ENCODE measurements at regions not wholly inside any gene's neighbourhood (a gene's known extent, or its start where the extent isn't known, plus 50 kb on each side); places are given as distances from the start of the nearest gene placed in this dataset.

GRCh38 chr16:79911660-79912059, 311.1 kb upstream of the MAF start:
- no peak overlapping the region for H3K9ac ChIP-seq (ENCODE audit: low read length)

GRCh38 chr16:79909571-79909970, 309.0 kb upstream of the MAF start:
- H3K27me3 ChIP-seq (ENCODE audit: control insufficient read depth in 1 of 2, insufficient read depth in 2 of 2, low read length in 2 of 2): no peaks in the 10 kb centered on the region
- H3K36me3 ChIP-seq (ENCODE audit: insufficient read depth, low read length): no peaks in the 10 kb centered on the region
- no peak overlapping the region for H3K4me3 ChIP-seq (ENCODE audit: low read depth in 1 of 2, low read length in 2 of 2)
- no peaks in the 10 kb centered on the region for H3K4me1 ChIP-seq (ENCODE audit: insufficient read depth, low read length)
- H3K9me3 ChIP-seq (ENCODE audit: low read length): no peaks in the 10 kb centered on the region
- H3K27ac ChIP-seq (ENCODE audit: low read depth, low read length): no peak overlapping the region
- no peak overlapping the region for H3K9ac ChIP-seq (ENCODE audit: low read length)

More at GRCh38 chr16:79911660-79912059, 311.1 kb upstream of the MAF start:
- Histone ChIP-seq H3K4me3 (ENCODE audit: low read depth in 1 of 2, low read length in 2 of 2) (no peak overlapping the region), H3K9me3 (ENCODE audit: low read length) (no peaks in the 10 kb centered on the region), H3K36me3 (ENCODE audit: insufficient read depth, low read length) (no peaks in the 10 kb centered on the region), H3K4me1 (ENCODE audit: insufficient read depth, low read length) (no peaks in the 10 kb centered on the region), H3K27me3 (ENCODE audit: control insufficient read depth in 1 of 2, insufficient read depth in 2 of 2, low read length in 2 of 2) (no peaks in the 10 kb centered on the region), H3K27ac (ENCODE audit: low read depth, low read length) (no peak overlapping the region)

GRCh38 chr16:79903471-79903870, 302.9 kb upstream of the MAF start:
- H3K4me1 ChIP-seq (ENCODE audit: insufficient read depth, low read length): no peaks in the 10 kb centered on the region

GRCh38 chr16:79902351-79902750, 301.8 kb upstream of the MAF start:
- Histone ChIP-seq H3K4me3 (ENCODE audit: low read depth in 1 of 2, low read length in 2 of 2) (no peak overlapping the region), H3K27ac (ENCODE audit: low read depth, low read length) (no peak overlapping the region), H3K9me3 (ENCODE audit: low read length) (no peaks in the 10 kb centered on the region), H3K36me3 (ENCODE audit: insufficient read depth, low read length) (no peaks in the 10 kb centered on the region), H3K27me3 (ENCODE audit: control insufficient read depth in 1 of 2, insufficient read depth in 2 of 2, low read length in 2 of 2) (no peaks in the 10 kb centered on the region), H3K4me1 (ENCODE audit: insufficient read depth, low read length) (no peaks in the 10 kb centered on the region), H3K9ac (ENCODE audit: low read length) (no peak overlapping the region)

More at GRCh38 chr16:79903471-79903870, 302.9 kb upstream of the MAF start:
- Histone ChIP-seq H3K27ac (ENCODE audit: low read depth, low read length) (no peak overlapping the region), H3K36me3 (ENCODE audit: insufficient read depth, low read length) (no peaks in the 10 kb centered on the region), H3K9ac (ENCODE audit: low read length) (no peak overlapping the region), H3K4me3 (ENCODE audit: low read depth in 1 of 2, low read length in 2 of 2) (no peak overlapping the region), H3K27me3 (ENCODE audit: control insufficient read depth in 1 of 2, insufficient read depth in 2 of 2, low read length in 2 of 2) (no peaks in the 10 kb centered on the region), H3K9me3 (ENCODE audit: low read length) (no peaks in the 10 kb centered on the region)

GRCh38 chr16:79901522-79901921, 301.0 kb upstream of the MAF start:
- Histone ChIP-seq H3K4me1 (ENCODE audit: insufficient read depth, low read length) (no peaks in the 10 kb centered on the region), H3K4me3 (ENCODE audit: low read depth in 1 of 2, low read length in 2 of 2) (no peak overlapping the region), H3K36me3 (ENCODE audit: insufficient read depth, low read length) (no peaks in the 10 kb centered on the region), H3K9ac (ENCODE audit: low read length) (no peak overlapping the region), H3K27me3 (ENCODE audit: control insufficient read depth in 1 of 2, insufficient read depth in 2 of 2, low read length in 2 of 2) (no peaks in the 10 kb centered on the region), H3K27ac (ENCODE audit: low read depth, low read length) (no peak overlapping the region), H3K9me3 (ENCODE audit: low read length) (no peaks in the 10 kb centered on the region)

GRCh38 chr16:79899716-79900115, 299.2 kb upstream of the MAF start:
- H3K36me3 ChIP-seq (ENCODE audit: insufficient read depth, low read length): no peaks in the 10 kb centered on the region
- H3K4me1 ChIP-seq (ENCODE audit: insufficient read depth, low read length): no peaks in the 10 kb centered on the region
- no peak overlapping the region for H3K9ac ChIP-seq (ENCODE audit: low read length)
- no peaks in the 10 kb centered on the region for H3K9me3 ChIP-seq (ENCODE audit: low read length)
- no peak overlapping the region for H3K4me3 ChIP-seq (ENCODE audit: low read depth in 1 of 2, low read length in 2 of 2)
- H3K27ac ChIP-seq (ENCODE audit: low read depth, low read length): no peak overlapping the region
- H3K27me3 ChIP-seq (ENCODE audit: control insufficient read depth in 1 of 2, insufficient read depth in 2 of 2, low read length in 2 of 2): no peaks in the 10 kb centered on the region

GRCh38 chr16:79899316-79899715, 298.8 kb upstream of the MAF start:
- H3K4me1 ChIP-seq (ENCODE audit: insufficient read depth, low read length): no peaks in the 10 kb centered on the region
- no peaks in the 10 kb centered on the region for H3K27me3 ChIP-seq (ENCODE audit: control insufficient read depth in 1 of 2, insufficient read depth in 2 of 2, low read length in 2 of 2)
- no peaks in the 10 kb centered on the region for H3K9me3 ChIP-seq (ENCODE audit: low read length)
- no peak overlapping the region for H3K27ac ChIP-seq (ENCODE audit: low read depth, low read length)
- no peak overlapping the region for H3K4me3 ChIP-seq (ENCODE audit: low read depth in 1 of 2, low read length in 2 of 2)
- H3K36me3 ChIP-seq (ENCODE audit: insufficient read depth, low read length): no peaks in the 10 kb centered on the region
- H3K9ac ChIP-seq (ENCODE audit: low read length): no peak overlapping the region

GRCh38 chr16:79898703-79899102, 298.2 kb upstream of the MAF start:
- H3K9me3 ChIP-seq (ENCODE audit: low read length): no peaks in the 10 kb centered on the region
- no peaks in the 10 kb centered on the region for H3K36me3 ChIP-seq (ENCODE audit: insufficient read depth, low read length)
- H3K4me1 ChIP-seq (ENCODE audit: insufficient read depth, low read length): no peaks in the 10 kb centered on the region
- H3K27ac ChIP-seq (ENCODE audit: low read depth, low read length): no peak overlapping the region
- H3K9ac ChIP-seq (ENCODE audit: low read length): no peak overlapping the region
- no peaks in the 10 kb centered on the region for H3K27me3 ChIP-seq (ENCODE audit: control insufficient read depth in 1 of 2, insufficient read depth in 2 of 2, low read length in 2 of 2)
- no peak overlapping the region for H3K4me3 ChIP-seq (ENCODE audit: low read depth in 1 of 2, low read length in 2 of 2)

- Histone ChIP-seq H3K4me3 (ENCODE audit: low read depth in 1 of 2, low read length in 2 of 2) (no peak overlapping the region), H3K36me3 (ENCODE audit: insufficient read depth, low read length) (no peaks in the 10 kb centered on the region), H3K4me1 (ENCODE audit: insufficient read depth, low read length) (no peaks in the 10 kb centered on the region), H3K9me3 (ENCODE audit: low read length) (no peaks in the 10 kb centered on the region), H3K27me3 (ENCODE audit: control insufficient read depth in 1 of 2, insufficient read depth in 2 of 2, low read length in 2 of 2) (no peaks in the 10 kb centered on the region), H3K27ac (ENCODE audit: low read depth, low read length) (no peak overlapping the region), H3K9ac (ENCODE audit: low read length) (no peak overlapping the region)
Measured at GRCh38 chr16:79897453-79898146, 297.1 kb upstream of the MAF start.

GRCh38 chr16:79897104-79897452, 296.5 kb upstream of the MAF start:
- H3K9ac ChIP-seq (ENCODE audit: low read length): no peak overlapping the region
- no peaks in the 10 kb centered on the region for H3K9me3 ChIP-seq (ENCODE audit: low read length)
- no peaks in the 10 kb centered on the region for H3K4me1 ChIP-seq (ENCODE audit: insufficient read depth, low read length)
- no peaks in the 10 kb centered on the region for H3K36me3 ChIP-seq (ENCODE audit: insufficient read depth, low read length)
- no peaks in the 10 kb centered on the region for H3K27me3 ChIP-seq (ENCODE audit: control insufficient read depth in 1 of 2, insufficient read depth in 2 of 2, low read length in 2 of 2)
- no peak overlapping the region for H3K4me3 ChIP-seq (ENCODE audit: low read depth in 1 of 2, low read length in 2 of 2)
- H3K27ac ChIP-seq (ENCODE audit: low read depth, low read length): no peak overlapping the region

- Histone ChIP-seq H3K9ac (ENCODE audit: low read length) (no peak overlapping the region), H3K4me1 (ENCODE audit: insufficient read depth, low read length) (no peaks in the 10 kb centered on the region), H3K27ac (ENCODE audit: low read depth, low read length) (no peak overlapping the region), H3K36me3 (ENCODE audit: insufficient read depth, low read length) (no peaks in the 10 kb centered on the region), H3K27me3 (ENCODE audit: control insufficient read depth in 1 of 2, insufficient read depth in 2 of 2, low read length in 2 of 2) (no peaks in the 10 kb centered on the region), H3K4me3 (ENCODE audit: low read depth in 1 of 2, low read length in 2 of 2) (no peak overlapping the region), H3K9me3 (ENCODE audit: low read length) (no peaks in the 10 kb centered on the region)
Measured at GRCh38 chr16:79895917-79896203, 295.3 kb upstream of the MAF start.

GRCh38 chr16:79895053-79895916, 294.7 kb upstream of the MAF start:
- Histone ChIP-seq H3K9ac (ENCODE audit: low read length) (no peak overlapping the region), H3K27me3 (ENCODE audit: control insufficient read depth in 1 of 2, insufficient read depth in 2 of 2, low read length in 2 of 2) (no peaks in the 10 kb centered on the region), H3K36me3 (ENCODE audit: insufficient read depth, low read length) (no peaks in the 10 kb centered on the region), H3K4me1 (ENCODE audit: insufficient read depth, low read length) (no peaks in the 10 kb centered on the region), H3K4me3 (ENCODE audit: low read depth in 1 of 2, low read length in 2 of 2) (no peak overlapping the region), H3K9me3 (ENCODE audit: low read length) (no peaks in the 10 kb centered on the region), H3K27ac (ENCODE audit: low read depth, low read length) (no peak overlapping the region)
